ENCODE measurements at regions not wholly inside any gene's neighbourhood (a gene's known extent, or its start where the extent isn't known, plus 50 kb on each side); places are given as distances from the start of the nearest gene placed in this dataset.

- Histone ChIP-seq H2AFZ (ENCODE audit: low read depth) (no peak overlapping the region), H3K79me2 (ENCODE audit: insufficient read depth, low read depth) (no peaks in the 10 kb centered on the region), H3K4me1 (ENCODE audit: low read depth, poor library complexity, severe bottlenecking) (no peaks in the 10 kb centered on the region), H3K4me2 (no peak overlapping the region), H4K20me1 (ENCODE audit: insufficient read depth) (no peaks in the 10 kb centered on the region), H3K36me3 (ENCODE audit: insufficient read depth) (no peaks in the 10 kb centered on the region), H3K4me3 (IDR thresholded peaks at IDR 0.05; ENCODE audit: insufficient read depth, low read depth, low read length) (no peak overlapping the region), H3K27me3 (ENCODE audit: insufficient read depth, low read depth) (no peaks in the 10 kb centered on the region), H3K27ac (no peak overlapping the region), H3K9ac (no peak overlapping the region)
- no peak for TF ChIP-seq CTCF (conservative IDR thresholded peaks at IDR 0.05; ENCODE audit: low read depth, low read length)
These were observed 760.6 kb downstream of the IRX1 start for GRCh38 chr5:4356201-4356600.

GRCh38 chr5:4359847-4360246 lies 764.2 kb downstream of the IRX1 start:
- no peak overlapping the region for H3K4me3 ChIP-seq (IDR thresholded peaks at IDR 0.05; ENCODE audit: insufficient read depth, low read depth, low read length)

GRCh38 chr5:4361753-4362152 lies 766.1 kb downstream of the IRX1 start:
- H3K4me1 ChIP-seq (ENCODE audit: low read depth, poor library complexity, severe bottlenecking) = no peaks in the 10 kb centered on the region
- H3K27ac ChIP-seq = no peak overlapping the region
- no peak overlapping the region for H3K4me2 ChIP-seq
- no peaks in the 10 kb centered on the region for H3K27me3 ChIP-seq (ENCODE audit: insufficient read depth, low read depth)
- TF ChIP-seq CTCF (conservative IDR thresholded peaks at IDR 0.05; ENCODE audit: low read depth, low read length) = no peak
- no peaks in the 10 kb centered on the region for H3K36me3 ChIP-seq (ENCODE audit: insufficient read depth)
- H3K79me2 ChIP-seq (ENCODE audit: insufficient read depth, low read depth) = no peaks in the 10 kb centered on the region
- H2AFZ ChIP-seq (ENCODE audit: low read depth) = no peak overlapping the region
- H4K20me1 ChIP-seq (ENCODE audit: insufficient read depth) = no peaks in the 10 kb centered on the region
- H3K4me3 ChIP-seq (IDR thresholded peaks at IDR 0.05; ENCODE audit: insufficient read depth, low read depth, low read length) = no peak overlapping the region
- H3K9ac ChIP-seq = no peak overlapping the region

More at GRCh38 chr5:4359847-4360246, 764.2 kb downstream of the IRX1 start:
- Histone ChIP-seq H3K36me3 (ENCODE audit: insufficient read depth) (no peaks in the 10 kb centered on the region), H4K20me1 (ENCODE audit: insufficient read depth) (no peaks in the 10 kb centered on the region), H3K9ac (no peak overlapping the region), H3K27ac (no peak overlapping the region), H2AFZ (ENCODE audit: low read depth) (no peak overlapping the region), H3K79me2 (ENCODE audit: insufficient read depth, low read depth) (no peaks in the 10 kb centered on the region), H3K4me1 (ENCODE audit: low read depth, poor library complexity, severe bottlenecking) (no peaks in the 10 kb centered on the region), H3K27me3 (ENCODE audit: insufficient read depth, low read depth) (no peaks in the 10 kb centered on the region), H3K4me2 (no peak overlapping the region)
- no peak for TF ChIP-seq CTCF (conservative IDR thresholded peaks at IDR 0.05; ENCODE audit: low read depth, low read length)

GRCh38 chr5:4362411-4362810 lies 766.8 kb downstream of the IRX1 start:
- no peak overlapping the region for H3K4me2 ChIP-seq

More at GRCh38 chr5:4362411-4362810, 766.8 kb downstream of the IRX1 start:
- Histone ChIP-seq H3K4me3 (IDR thresholded peaks at IDR 0.05; ENCODE audit: insufficient read depth, low read depth, low read length) (no peak overlapping the region), H2AFZ (ENCODE audit: low read depth) (no peak overlapping the region), H3K27ac (no peak overlapping the region), H4K20me1 (ENCODE audit: insufficient read depth) (no peaks in the 10 kb centered on the region), H3K36me3 (ENCODE audit: insufficient read depth) (no peaks in the 10 kb centered on the region), H3K79me2 (ENCODE audit: insufficient read depth, low read depth) (no peaks in the 10 kb centered on the region), H3K4me1 (ENCODE audit: low read depth, poor library complexity, severe bottlenecking) (no peaks in the 10 kb centered on the region), H3K9ac (no peak overlapping the region), H3K27me3 (ENCODE audit: insufficient read depth, low read depth) (no peaks in the 10 kb centered on the region)
- TF ChIP-seq CTCF (conservative IDR thresholded peaks at IDR 0.05; ENCODE audit: low read depth, low read length) = no peak
